Karpas-422 (cell line): ENCODE measurements at regions not wholly inside any gene's neighbourhood (a gene's known extent, or its start where the extent isn't known, plus 50 kb on each side); places are given as distances from the start of the nearest gene placed in this dataset.

Experiments
- DNase-seq: peaks from one replicate; pipeline ENCODE4 v3.0.0-alpha.2; 2015
- H2AFZ ChIP-seq: fragments of 200-600 bp; sonication (generic); 2 replicates; pipeline ENCODE4 v1.6.1; 2014; ENCODE audit warnings: antibody characterized with exemption, low read length, mixed read lengths
- H3K27ac ChIP-seq: fragments of 200-600 bp; sonication (generic); 2 replicates; pipeline ENCODE4 v1.5.1; 2014; ENCODE audit warnings: mild to moderate bottlenecking, low read length, moderate library complexity
- H3K27me3 ChIP-seq: fragments of 200-600 bp; sonication (generic); 2 replicates; pipeline ENCODE4 v1.6.1; 2014; ENCODE audit warnings: low read length, mixed read lengths
- H3K36me3 ChIP-seq: fragments of 200-600 bp; sonication (generic); 2 replicates; pipeline ENCODE4 v1.6.1; 2014; ENCODE audit warnings: low read length, mixed read lengths; ENCODE audit not compliant: insufficient read depth
- H3K4me1 ChIP-seq: fragments of 200-600 bp; sonication (generic); 2 replicates; pipeline ENCODE4 v1.6.1; 2014; ENCODE audit warnings: mild to moderate bottlenecking, low read length, mixed read lengths
- H3K4me2 ChIP-seq: fragments of 200-600 bp; sonication (generic); 2 replicates; pipeline ENCODE4 v1.6.1; 2014; ENCODE audit warnings: low read length, low read depth, mild to moderate bottlenecking; ENCODE audit not compliant: poor library complexity, severe bottlenecking
- H3K4me3 ChIP-seq: fragments of 200-600 bp; sonication (generic); 2 replicates; pipeline ENCODE4 v1.5.1; 2014; ENCODE audit warnings: mild to moderate bottlenecking, antibody characterized with exemption, low read length, mixed read lengths
- H3K79me2 ChIP-seq: fragments of 200-600 bp; sonication (generic); 2 replicates; pipeline ENCODE4 v1.6.1; 2014; ENCODE audit warnings: mild to moderate bottlenecking, low read length, mixed read lengths
- H3K9ac ChIP-seq: fragments of 200-600 bp; sonication (generic); 2 replicates; pipeline ENCODE4 v1.6.0; 2014; ENCODE audit warnings: low read length
- H3K9me2 ChIP-seq: fragments of 200-600 bp; sonication (generic), shearing (Covaris generic); replicated peaks from 2 replicates; pipeline ENCODE4 v1.6.0; 2014; ENCODE audit warnings: mild to moderate bottlenecking, low read length, moderate library complexity; ENCODE audit not compliant: insufficient read depth
- H3K9me3 ChIP-seq: fragments of 300-700, 200-600 bp; sonication (generic); 2 replicates; pipeline ENCODE4 v1.6.1; 2014; ENCODE audit warnings: low read length, mixed read lengths
- H4K20me1 ChIP-seq: fragments of 200-600 bp; sonication (generic); 2 replicates; pipeline ENCODE4 v1.6.1; 2014; ENCODE audit warnings: mild to moderate bottlenecking, antibody characterized with exemption, low read length, low read depth; ENCODE audit not compliant: insufficient read depth

GRCh38 chr18:24935896-24936295 lies 416.1 kb downstream of the ZNF521 start:
- Histone ChIP-seq H3K27me3 (no peaks in the 10 kb centered on the region), H3K4me2 (no peak overlapping the region), H3K9me3 (no peaks in the 10 kb centered on the region), H3K36me3 (no peaks in the 10 kb centered on the region), H4K20me1 (no peaks in the 10 kb centered on the region), H3K4me1 (no peaks in the 10 kb centered on the region), H3K79me2 (no peaks in the 10 kb centered on the region), H3K27ac (no peak overlapping the region), H3K4me3 (no peak overlapping the region), H3K9ac (no peak overlapping the region), H2AFZ (no peak overlapping the region), H3K9me2 (no peaks in the 10 kb centered on the region)
- no peak for DNase-seq

GRCh38 chr18:24936691-24937090 lies 415.3 kb downstream of the ZNF521 start:
- no peak overlapping the region for H2AFZ ChIP-seq
- H3K9me3 ChIP-seq: no peaks in the 10 kb centered on the region
- no peaks in the 10 kb centered on the region for H3K36me3 ChIP-seq
- no peaks in the 10 kb centered on the region for H3K27me3 ChIP-seq
- no peak for DNase-seq
- no peak overlapping the region for H3K27ac ChIP-seq
- H3K4me2 ChIP-seq: no peak overlapping the region
- H3K4me1 ChIP-seq: no peaks in the 10 kb centered on the region
- no peaks in the 10 kb centered on the region for H4K20me1 ChIP-seq
- H3K79me2 ChIP-seq: no peaks in the 10 kb centered on the region
- H3K4me3 ChIP-seq: no peak overlapping the region
- H3K9ac ChIP-seq: no peak overlapping the region
- H3K9me2 ChIP-seq: no peaks in the 10 kb centered on the region

GRCh38 chr18:24937639-24938275 lies 414.2 kb downstream of the ZNF521 start:
- Histone ChIP-seq H3K79me2 (no peaks in the 10 kb centered on the region), H3K36me3 (no peaks in the 10 kb centered on the region), H3K4me3 (no peak overlapping the region), H3K27ac (no peak overlapping the region), H3K4me2 (no peak overlapping the region), H3K27me3 (no peaks in the 10 kb centered on the region), H3K9me3 (no peaks in the 10 kb centered on the region), H2AFZ (no peak overlapping the region), H3K9me2 (no peaks in the 10 kb centered on the region), H3K4me1 (no peaks in the 10 kb centered on the region), H4K20me1 (no peaks in the 10 kb centered on the region), H3K9ac (no peak overlapping the region)
- no peak for DNase-seq

- DNase-seq: no peak
- H3K27ac ChIP-seq: no peak overlapping the region
Measured at GRCh38 chr18:24940416-24940815, 411.6 kb downstream of the ZNF521 start.

GRCh38 chr18:24941174-24941951 lies 410.6 kb downstream of the ZNF521 start:
- DNase-seq: no peak
- Histone ChIP-seq H3K9me3 (no peaks in the 10 kb centered on the region), H3K4me1 (no peaks in the 10 kb centered on the region)

More at GRCh38 chr18:24940416-24940815, 411.6 kb downstream of the ZNF521 start:
- H3K27me3 ChIP-seq: no peaks in the 10 kb centered on the region
- no peaks in the 10 kb centered on the region for H3K36me3 ChIP-seq
- H4K20me1 ChIP-seq: no peaks in the 10 kb centered on the region
- no peaks in the 10 kb centered on the region for H3K79me2 ChIP-seq
- H3K4me3 ChIP-seq: no peak overlapping the region
- no peak overlapping the region for H3K4me2 ChIP-seq
- no peaks in the 10 kb centered on the region for H3K9me2 ChIP-seq
- H3K9me3 ChIP-seq: no peaks in the 10 kb centered on the region
- no peak overlapping the region for H2AFZ ChIP-seq
- H3K4me1 ChIP-seq: no peaks in the 10 kb centered on the region
- H3K9ac ChIP-seq: no peak overlapping the region

GRCh38 chr18:24942144-24942543 lies 409.8 kb downstream of the ZNF521 start:
- Histone ChIP-seq H4K20me1 (no peaks in the 10 kb centered on the region), H3K79me2 (no peaks in the 10 kb centered on the region), H3K4me1 (no peaks in the 10 kb centered on the region), H3K9ac (no peak overlapping the region), H3K9me2 (no peaks in the 10 kb centered on the region), H3K27me3 (no peaks in the 10 kb centered on the region), H3K4me2 (no peak overlapping the region), H3K27ac (no peak overlapping the region), H3K4me3 (no peak overlapping the region), H2AFZ (no peak overlapping the region), H3K9me3 (no peaks in the 10 kb centered on the region), H3K36me3 (no peaks in the 10 kb centered on the region)
- no peak for DNase-seq

More at GRCh38 chr18:24941174-24941951, 410.6 kb downstream of the ZNF521 start:
- H3K4me2 ChIP-seq: no peak overlapping the region
- no peak overlapping the region for H2AFZ ChIP-seq
- H3K4me3 ChIP-seq: no peak overlapping the region
- H3K27ac ChIP-seq: no peak overlapping the region
- no peak overlapping the region for H3K9ac ChIP-seq
- no peaks in the 10 kb centered on the region for H4K20me1 ChIP-seq
- H3K79me2 ChIP-seq: no peaks in the 10 kb centered on the region
- no peaks in the 10 kb centered on the region for H3K27me3 ChIP-seq
- no peaks in the 10 kb centered on the region for H3K9me2 ChIP-seq
- no peaks in the 10 kb centered on the region for H3K36me3 ChIP-seq

GRCh38 chr18:24947521-24948305 lies 404.3 kb downstream of the ZNF521 start:
- no peaks in the 10 kb centered on the region for H3K36me3 ChIP-seq
- no peak for DNase-seq
- H3K9me3 ChIP-seq: no peaks in the 10 kb centered on the region
- H3K9me2 ChIP-seq: no peaks in the 10 kb centered on the region
- H3K4me2 ChIP-seq: no peak overlapping the region
- H4K20me1 ChIP-seq: no peaks in the 10 kb centered on the region
- no peak overlapping the region for H2AFZ ChIP-seq
- H3K4me1 ChIP-seq: no peaks in the 10 kb centered on the region
- H3K27ac ChIP-seq: no peak overlapping the region
- H3K27me3 ChIP-seq: no peaks in the 10 kb centered on the region
- H3K4me3 ChIP-seq: no peak overlapping the region
- no peaks in the 10 kb centered on the region for H3K79me2 ChIP-seq
- no peak overlapping the region for H3K9ac ChIP-seq

DNA sequence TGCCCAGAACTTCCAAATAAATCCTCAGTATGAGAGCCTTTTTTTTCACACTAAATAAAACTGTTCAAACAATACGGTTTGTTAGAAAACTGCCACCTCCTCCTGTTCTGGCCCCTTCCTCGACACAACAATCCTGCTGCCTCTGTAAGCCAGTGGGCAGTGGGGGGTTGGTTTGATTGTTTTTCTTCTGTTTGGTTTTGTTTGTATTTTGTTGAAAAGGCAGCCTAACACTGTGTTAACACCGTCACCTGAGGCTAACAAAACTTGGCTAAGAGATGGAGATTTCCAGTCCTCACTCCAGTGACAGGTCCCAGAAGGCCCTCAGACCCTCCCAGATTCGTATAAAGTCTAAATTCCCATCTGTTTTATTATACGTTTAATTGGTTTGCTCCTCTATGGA lies 402.1 kb downstream of the ZNF521 start:
- H2AFZ ChIP-seq: no peak overlapping the region
- H3K27ac ChIP-seq: no peak overlapping the region
- DNase-seq: no peak
- H3K27me3 ChIP-seq: no peaks in the 10 kb centered on the region
- H4K20me1 ChIP-seq: no peaks in the 10 kb centered on the region
- no peak overlapping the region for H3K9ac ChIP-seq
- no peak overlapping the region for H3K4me2 ChIP-seq
- no peaks in the 10 kb centered on the region for H3K4me1 ChIP-seq
- H3K9me2 ChIP-seq: no peaks in the 10 kb centered on the region
- H3K9me3 ChIP-seq: no peaks in the 10 kb centered on the region
- H3K79me2 ChIP-seq: no peaks in the 10 kb centered on the region
- H3K4me3 ChIP-seq: no peak overlapping the region
- no peaks in the 10 kb centered on the region for H3K36me3 ChIP-seq
